Ishikawa (cell line): ENCODE measurements at regions not wholly inside any gene's neighbourhood (a gene's known extent, or its start where the extent isn't known, plus 50 kb on each side); places are given as distances from the start of the nearest gene placed in this dataset.

Source experiments
- CEBPB ChIP-seq: IDR thresholded peaks from 2 replicates; pipeline ENCODE4 v1.6.1; 2012
- CREB1 ChIP-seq: IDR thresholded peaks from 2 replicates; pipeline ENCODE4 v1.6.1; 2012; ENCODE audit warnings: low read depth
- EGR1 ChIP-seq: IDR thresholded peaks from 2 replicates; pipeline ENCODE4 v1.6.1; 2012
- EP300 ChIP-seq: IDR thresholded peaks from 2 replicates; pipeline ENCODE4 v1.6.1; 2012; ENCODE audit warnings: borderline replicate concordance
- FOXM1 ChIP-seq: IDR thresholded peaks from 2 replicates; pipeline ENCODE4 v1.6.1; 2012; ENCODE audit warnings: low read depth, borderline replicate concordance
- MAX ChIP-seq: IDR thresholded peaks from 2 replicates; pipeline ENCODE4 v1.6.1; 2012
- NFIC ChIP-seq: IDR thresholded peaks from 2 replicates; pipeline ENCODE4 v1.6.1; 2012
- RAD21 ChIP-seq: IDR thresholded peaks from 2 replicates; pipeline ENCODE4 v1.6.1; 2012; ENCODE audit warnings: low read depth
- REST ChIP-seq: IDR thresholded peaks from 2 replicates; pipeline ENCODE4 v1.6.1; 2012; ENCODE audit warnings: low read depth, mild to moderate bottlenecking
- TAF1 ChIP-seq: IDR thresholded peaks from 2 replicates; pipeline ENCODE4 v1.6.1; 2012; ENCODE audit warnings: low read depth, mild to moderate bottlenecking
- TCF12 ChIP-seq: IDR thresholded peaks from 2 replicates; pipeline ENCODE4 v1.6.1; 2012; ENCODE audit warnings: low read depth
- TEAD4 ChIP-seq: IDR thresholded peaks from 2 replicates; pipeline ENCODE4 v1.6.1; 2012
- USF1 ChIP-seq: IDR thresholded peaks from 2 replicates; pipeline ENCODE4 v1.6.1; 2012
- YY1 ChIP-seq: IDR thresholded peaks from 2 replicates; pipeline ENCODE4 v1.6.1; 2012; ENCODE audit warnings: low read depth
- ZBTB7A ChIP-seq: IDR thresholded peaks from 2 replicates; pipeline ENCODE4 v1.6.1; 2012; ENCODE audit warnings: low read depth

- no peak for TF ChIP-seq MAX
Observed at GRCh38 chr17:51354936-51355335, 94.6 kb downstream of the UTP18 start.

- TF ChIP-seq MAX, result no peak
- TF ChIP-seq RAD21, result no peak
- no peak for TF ChIP-seq FOXM1
- no peak for TF ChIP-seq CEBPB
- no peak for TF ChIP-seq TEAD4
Observed at GRCh38 chr17:51355441-51356410, 95.4 kb downstream of the UTP18 start.

- no peak for TF ChIP-seq YY1
- no peak for TF ChIP-seq EP300
- TF ChIP-seq MAX, result no peak
- no peak for TF ChIP-seq CREB1
- no peak for TF ChIP-seq USF1
- no peak for TF ChIP-seq REST
- TF ChIP-seq NFIC, result no peak
- no peak for TF ChIP-seq EGR1
- TF ChIP-seq FOXM1, result no peak
- no peak for TF ChIP-seq ZBTB7A
- no peak for TF ChIP-seq TAF1
- TF ChIP-seq RAD21, result no peak
- TF ChIP-seq TCF12, result no peak
- TF ChIP-seq TEAD4, result no peak
- no peak for TF ChIP-seq CEBPB
Observed at GRCh38 chr17:51359055-51359454, 98.7 kb downstream of the UTP18 start.

- TF ChIP-seq TCF12 (no peak), USF1 (no peak), CEBPB (no peak), EP300 (no peak), NFIC (no peak), YY1 (no peak), CREB1 (no peak), TEAD4 (no peak), REST (no peak), FOXM1 (no peak), ZBTB7A (no peak), MAX (no peak), EGR1 (no peak), RAD21 (no peak), TAF1 (no peak)
Observed at GRCh38 chr17:51362811-51363585, 102.7 kb downstream of the UTP18 start.

- TF ChIP-seq CEBPB (no peak), YY1 (no peak)
Observed at GRCh38 chr17:51365090-51365489, 104.7 kb downstream of the UTP18 start.

- no peak for TF ChIP-seq NFIC
Observed at GRCh38 chr17:51366866-51367265, 106.5 kb downstream of the UTP18 start.
